ENCODE measurements at regions not wholly inside any gene's neighbourhood (a gene's known extent, or its start where the extent isn't known, plus 50 kb on each side); places are given as distances from the start of the nearest gene placed in this dataset.
"Not testable (repeated sequence)": the region's sequence is repeated elsewhere in the genome, so short reads cannot be mapped to it uniquely, and the experiment has no call there.

- not testable (repeated sequence) for DNase-seq
Observed at GRCh38 chr1:120277428-120278258, 101.3 kb upstream of the SEC22B start.

DNA sequence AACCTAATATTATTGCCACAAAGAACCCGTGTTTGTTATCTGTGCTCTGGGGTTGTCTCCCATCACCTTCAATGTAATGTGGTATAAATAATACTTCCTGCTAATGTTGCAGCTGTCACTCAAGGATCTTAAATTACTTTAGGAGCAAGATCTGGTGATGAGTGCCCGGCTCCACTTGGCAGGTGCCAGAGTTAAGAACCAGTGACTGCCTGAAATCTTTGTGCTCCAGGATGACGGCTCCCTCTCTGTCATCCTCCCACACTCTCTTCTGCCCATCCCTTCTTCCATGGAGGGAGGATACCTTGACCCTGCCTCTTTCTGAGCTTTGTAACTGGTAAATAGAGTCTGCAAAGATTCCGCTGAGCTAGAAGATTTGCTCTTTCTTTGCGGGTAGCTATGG lies 100.4 kb upstream of the SEC22B start:
- DNase-seq = not testable (repeated sequence)

DNA sequence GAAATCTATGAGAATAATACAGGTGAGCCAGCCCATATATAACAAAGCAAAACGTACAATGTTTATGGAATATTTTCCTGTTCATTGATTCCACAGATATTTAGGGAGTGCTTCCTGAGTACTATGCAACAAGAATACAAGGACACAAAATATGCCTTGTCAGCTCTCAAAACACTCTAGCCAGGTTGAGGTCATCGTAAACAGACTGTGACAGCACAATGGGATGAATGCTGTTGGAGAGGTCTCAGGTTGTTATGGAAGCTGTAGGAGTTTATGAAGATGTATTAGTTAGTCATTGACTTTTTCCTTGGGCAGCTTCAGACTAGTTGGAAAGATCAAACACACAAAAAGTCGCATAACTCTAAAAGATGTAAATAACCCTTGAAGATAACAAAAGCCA lies 98.1 kb upstream of the SEC22B start:
- DNase-seq = not testable (repeated sequence)

GRCh38 chr1:120273363-120273762 lies 97.0 kb upstream of the SEC22B start:
- DNase-seq = not testable (repeated sequence)

DNA sequence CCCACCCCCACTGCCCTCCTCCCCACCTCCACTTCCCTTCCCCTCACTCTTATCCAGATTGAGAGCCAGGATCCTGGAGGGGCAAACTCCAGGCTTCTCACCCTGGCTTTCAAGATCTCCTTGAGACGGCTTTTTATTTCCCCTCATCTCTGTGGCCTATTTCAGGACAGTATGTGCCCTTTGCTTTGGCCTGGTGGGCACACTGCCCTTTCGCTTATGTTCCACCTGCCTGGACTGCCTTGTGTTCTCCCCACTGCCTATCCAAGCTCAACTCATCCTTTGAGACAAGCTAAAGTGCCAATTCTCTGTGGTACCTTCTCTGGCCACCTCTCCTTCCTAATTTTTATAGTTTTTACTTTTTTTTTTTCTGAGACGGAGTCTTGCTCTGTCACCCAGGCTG lies 95.9 kb upstream of the SEC22B start:
- not testable (repeated sequence) for DNase-seq

DNA sequence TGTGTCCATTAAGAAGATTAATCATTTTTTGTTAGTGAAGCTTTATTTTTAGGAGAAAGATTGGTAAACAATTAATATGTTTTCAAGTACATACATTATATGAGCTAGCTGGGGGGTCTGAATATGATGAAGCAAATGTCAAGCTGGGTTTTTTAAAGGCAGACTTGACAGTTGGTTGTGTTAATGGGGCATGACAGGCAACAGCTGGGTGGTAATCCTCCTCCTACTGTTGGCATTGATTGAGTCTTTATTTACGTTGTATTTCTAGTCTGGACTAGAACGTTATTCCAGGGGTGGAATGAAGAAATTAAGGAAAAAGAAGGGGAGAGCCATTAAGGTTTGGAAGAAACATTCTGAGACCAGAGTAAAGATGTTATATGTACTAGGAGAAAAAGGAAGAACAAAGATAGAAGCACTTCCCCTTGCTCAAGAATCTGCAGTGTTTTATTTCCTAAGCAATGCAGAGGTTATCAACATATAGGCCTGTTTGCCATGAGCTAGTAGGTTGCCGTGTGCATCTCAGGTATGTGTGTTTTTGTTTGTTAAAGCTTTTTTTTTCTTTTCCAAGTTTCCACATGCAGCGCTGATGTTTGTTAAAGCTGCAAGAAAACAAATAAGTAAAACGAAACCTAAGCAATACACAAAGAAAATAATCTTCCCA lies 95.4 kb upstream of the SEC22B start:
- DNase-seq = not testable (repeated sequence)

GRCh38 chr1:120267894-120268551 lies 91.7 kb upstream of the SEC22B start:
- DNase-seq = not testable (repeated sequence)

DNA sequence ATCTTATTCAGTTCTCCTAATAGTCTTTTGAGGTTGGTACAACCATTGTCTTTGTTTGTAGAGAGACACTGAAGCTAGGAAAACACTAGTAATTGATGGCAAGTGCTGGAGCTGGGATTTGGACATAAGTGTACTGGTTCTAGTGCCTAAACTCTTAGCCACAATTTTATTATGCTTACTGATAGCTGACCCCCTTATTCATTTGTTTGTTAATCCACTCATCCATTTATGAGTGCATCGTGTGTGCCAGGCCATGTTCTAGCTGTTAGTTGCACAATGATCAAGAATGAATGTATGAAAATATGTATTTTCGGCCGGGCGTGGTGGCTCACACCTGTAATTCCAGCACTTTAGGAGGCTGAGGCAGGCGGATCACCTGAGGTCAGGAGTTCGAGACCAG lies 88.2 kb upstream of the SEC22B start:
- not testable (repeated sequence) for DNase-seq

DNA sequence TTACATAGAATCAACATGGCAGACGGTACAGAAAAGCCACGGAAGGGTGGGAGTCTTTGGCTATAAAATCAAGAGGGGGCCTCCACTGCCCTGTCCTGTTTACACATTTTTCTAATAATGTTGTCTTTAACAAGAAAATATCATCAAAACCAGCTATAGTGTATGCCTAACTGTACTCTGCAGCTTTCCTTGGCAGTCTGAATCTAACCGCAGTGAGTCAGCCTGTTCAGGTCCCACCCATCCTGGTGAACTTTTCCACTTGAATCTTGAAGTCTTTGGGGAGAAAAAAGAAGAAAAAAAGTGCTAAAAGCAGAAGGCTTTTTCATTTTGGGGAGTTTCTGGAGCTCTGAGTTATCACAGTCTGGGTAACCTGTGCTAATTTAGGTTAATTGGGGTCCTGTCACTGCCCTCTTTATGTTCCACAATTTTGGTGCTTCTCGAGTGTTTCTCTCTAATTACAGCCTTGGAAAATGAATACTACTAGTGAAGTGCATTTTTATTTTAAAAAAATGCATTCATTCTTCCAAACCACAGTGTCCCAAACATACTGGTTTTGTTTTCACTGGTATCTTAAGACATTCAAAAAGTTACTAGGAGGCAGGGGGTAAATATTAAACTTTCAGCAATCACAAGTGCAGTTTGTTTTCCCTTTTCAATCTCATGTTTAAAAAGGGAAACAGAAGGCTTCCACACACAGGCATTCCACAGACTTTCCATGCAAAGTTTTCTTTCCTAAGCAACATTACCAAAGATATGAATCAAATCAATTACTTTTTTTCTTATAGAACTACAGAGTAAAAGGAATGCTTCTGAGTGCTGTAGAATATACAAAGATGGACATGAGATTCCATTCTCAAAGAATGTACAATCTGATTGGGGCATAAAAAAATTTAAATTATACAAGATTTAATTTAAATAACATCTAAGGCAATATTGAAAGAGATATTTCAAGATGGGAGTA lies 86.8 kb upstream of the SEC22B start:
- DNase-seq = not testable (repeated sequence)

DNA sequence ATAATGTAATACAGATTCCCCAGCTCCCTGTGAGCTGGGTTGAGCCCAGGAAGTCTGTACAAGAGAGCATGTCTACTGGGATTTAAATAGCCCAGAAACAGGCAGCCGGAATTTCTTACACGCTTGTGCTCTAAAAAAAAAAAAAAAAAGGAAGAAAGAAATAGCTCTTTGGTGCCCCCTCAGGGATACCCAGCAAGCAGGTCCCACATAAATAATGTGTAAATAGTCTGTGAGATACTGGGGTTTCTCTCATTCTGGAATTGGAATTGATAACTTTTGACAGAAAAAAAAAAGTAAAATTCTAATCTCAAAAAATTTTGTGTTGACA lies 81.4 kb upstream of the SEC22B start:
- DNase-seq = not testable (repeated sequence)

DNA sequence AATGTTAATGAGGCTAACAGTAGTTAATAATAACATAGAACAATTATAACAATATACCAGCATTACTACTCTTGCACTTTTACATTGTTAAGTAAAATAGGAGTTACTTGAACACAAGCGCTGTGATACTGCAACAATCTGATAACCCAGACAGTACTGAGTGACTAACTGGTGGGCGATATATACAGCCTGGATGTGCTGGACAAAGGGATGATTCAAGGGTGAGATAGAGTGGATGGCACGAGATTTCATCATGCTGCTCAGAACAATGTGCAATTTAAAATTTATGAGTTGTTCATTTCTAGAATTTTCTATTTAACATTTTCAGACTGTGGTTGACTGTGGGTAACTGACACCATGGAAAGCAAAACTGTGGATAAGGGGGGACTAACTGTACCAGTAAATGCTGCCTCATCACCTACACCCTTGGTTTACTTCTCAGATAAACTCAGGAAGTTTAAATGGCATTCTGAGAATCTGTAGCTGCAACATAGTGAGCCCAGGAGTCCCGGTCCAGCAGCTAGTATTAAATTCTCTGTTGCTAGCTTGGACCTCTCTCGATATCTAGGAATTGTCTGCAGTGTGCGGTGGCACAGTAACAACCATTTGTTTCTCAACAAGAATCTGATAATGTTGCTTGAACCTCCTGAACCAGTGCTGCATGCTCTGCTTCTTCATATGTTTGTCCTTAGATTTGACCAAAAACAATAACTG lies 80.9 kb upstream of the SEC22B start:
- not testable (repeated sequence) for DNase-seq

GRCh38 chr1:120250756-120251155 lies 74.4 kb upstream of the SEC22B start:
- DNase-seq = not testable (repeated sequence)

- not testable (repeated sequence) for DNase-seq
Observed at GRCh38 chr1:120248726-120249427, 72.6 kb upstream of the SEC22B start.

DNA sequence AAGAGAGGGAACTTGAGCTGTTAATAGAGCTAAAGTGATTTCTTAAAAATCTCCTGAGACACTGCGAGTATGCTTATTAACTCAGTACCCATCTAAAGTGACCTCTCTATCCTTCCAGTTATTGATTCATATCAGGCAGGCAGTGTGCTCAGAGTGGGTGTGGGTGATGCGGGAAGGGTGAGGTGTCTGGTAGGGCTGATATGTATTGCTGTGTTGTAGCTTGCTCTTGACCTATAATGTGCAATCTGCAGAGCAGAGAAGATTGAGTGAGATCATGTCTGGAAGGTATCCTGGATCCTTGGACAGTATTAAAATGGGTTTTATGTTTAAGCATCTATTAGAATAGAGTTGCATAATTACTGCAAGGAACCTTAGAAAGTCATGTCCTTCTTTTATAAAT lies 71.9 kb upstream of the SEC22B start:
- not testable (repeated sequence) for DNase-seq

DNA sequence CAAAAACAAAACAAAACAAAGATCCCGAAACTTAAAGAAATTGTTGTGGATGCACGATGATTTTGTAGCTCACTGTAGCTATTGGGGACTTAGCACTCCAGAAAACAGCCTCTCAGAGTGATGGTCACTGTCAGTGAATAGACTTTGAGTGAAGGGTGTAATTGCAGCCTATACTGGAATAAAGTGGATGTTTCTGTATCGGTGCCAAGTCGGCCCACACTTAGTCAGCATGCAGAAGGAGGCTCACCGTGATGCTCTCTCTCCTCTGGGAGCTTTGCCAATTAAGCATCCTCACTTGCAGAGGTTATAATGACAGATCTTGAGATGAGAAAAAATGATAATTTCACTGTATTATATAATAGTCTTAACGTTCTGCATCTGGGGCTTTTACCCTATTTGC lies 67.5 kb upstream of the SEC22B start:
- DNase-seq = not testable (repeated sequence)

GRCh38 chr1:120242582-120242981 lies 66.3 kb upstream of the SEC22B start:
- DNase-seq = not testable (repeated sequence)

DNA sequence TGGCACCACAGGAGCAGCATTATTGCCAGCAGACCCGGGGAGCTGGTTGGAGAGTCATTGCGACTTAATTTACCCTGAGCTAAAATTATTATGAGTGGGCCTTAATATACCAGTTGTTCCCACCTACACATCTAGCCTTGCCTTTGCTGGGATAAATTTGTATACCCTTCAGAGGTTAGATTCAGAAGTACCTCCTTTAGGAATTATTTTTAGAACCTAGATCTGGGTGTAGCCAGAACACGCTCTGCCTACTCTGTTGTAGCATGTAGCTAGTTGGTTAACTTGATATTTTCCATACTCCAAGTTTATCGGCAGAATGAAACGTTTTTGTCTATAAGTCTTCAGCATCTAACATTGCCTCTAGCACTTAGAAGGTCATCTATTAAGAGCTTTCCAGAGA lies 65.5 kb upstream of the SEC22B start:
- DNase-seq = not testable (repeated sequence)

GRCh38 chr1:120240181-120240580 lies 63.9 kb upstream of the SEC22B start:
- not testable (repeated sequence) for DNase-seq

DNA sequence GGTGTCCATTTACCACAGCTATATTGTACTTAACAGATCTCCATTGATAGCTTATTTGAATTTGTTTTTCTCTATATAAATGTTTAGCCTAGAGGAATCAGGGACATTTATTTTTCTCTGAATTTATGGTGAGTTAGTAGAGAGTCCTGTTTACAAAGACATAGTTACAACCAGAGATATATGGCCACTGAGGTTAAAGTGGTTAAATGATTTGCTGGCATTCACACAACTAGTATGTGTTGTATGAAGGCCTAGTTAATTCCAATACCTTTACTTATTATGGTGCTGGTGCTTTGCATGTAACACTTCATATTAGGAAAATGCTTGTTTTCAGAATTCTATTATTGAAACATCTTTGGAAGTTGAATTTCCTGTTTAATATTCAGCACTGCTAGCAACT lies 63.0 kb upstream of the SEC22B start:
- not testable (repeated sequence) for DNase-seq

- DNase-seq = not testable (repeated sequence)
Observed at GRCh38 chr1:120238867-120239266, 62.5 kb upstream of the SEC22B start.

DNA sequence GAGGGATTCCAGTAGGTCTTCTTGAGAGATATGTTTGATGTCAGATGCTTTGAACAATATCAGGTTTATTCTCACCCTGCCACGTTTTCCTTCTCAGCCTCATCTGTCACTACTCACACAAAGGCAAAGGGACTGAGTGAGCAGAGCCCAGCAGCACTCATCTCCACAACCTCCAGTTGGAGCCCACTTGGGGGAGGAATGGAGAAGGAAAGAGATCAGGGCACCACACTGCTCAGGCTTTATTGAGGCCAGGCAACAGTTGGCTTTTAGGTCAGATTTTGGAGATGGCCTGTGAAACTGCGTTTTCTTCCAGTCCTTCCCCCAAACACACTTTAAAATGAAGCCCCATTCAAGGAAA lies 57.3 kb upstream of the SEC22B start:
- not testable (repeated sequence) for DNase-seq
